SIG-M5 treated with dmso at 0.1 percent for 504 hours (cell line): ENCODE measurements at regions not wholly inside any gene's neighbourhood (a gene's known extent, or its start where the extent isn't known, plus 50 kb on each side); places are given as distances from the start of the nearest gene placed in this dataset.

ENCODE experiments used
- DNase-seq: peaks from one replicate; lab custom pipeline; 2025; ENCODE audit not compliant: unreplicated experiment; lab: John Stamatoyannopoulos, UW

DNA sequence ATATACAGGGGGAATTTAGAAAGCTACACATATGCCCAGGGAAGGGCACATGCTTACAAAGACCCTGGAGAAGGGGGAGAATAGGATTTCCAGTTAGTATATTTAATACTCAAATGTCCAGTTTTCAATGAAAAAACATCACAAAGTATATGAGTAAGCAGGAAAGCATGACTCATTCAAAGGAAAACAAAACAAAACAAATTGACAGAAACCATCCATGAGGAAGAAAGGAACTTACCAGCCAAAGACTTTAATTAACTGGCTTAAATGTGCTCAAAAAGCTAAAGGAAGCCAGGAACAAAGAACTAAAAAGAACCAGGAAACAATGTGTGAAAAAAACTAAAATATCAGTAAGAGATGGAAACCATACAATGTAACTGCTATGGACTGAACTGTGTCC is 716.2 kb upstream of the ARGLU1 start:
- DNase-seq, result no peak

GRCh38 chr13:107277911-107278310 is 710.0 kb upstream of the ARGLU1 start:
- no peak for DNase-seq

GRCh38 chr13:107276936-107277335 is 709.0 kb upstream of the ARGLU1 start:
- DNase-seq, result no peak

- DNase-seq, result no peak
Measured at GRCh38 chr13:107275945-107276614, 708.1 kb upstream of the ARGLU1 start.

DNA sequence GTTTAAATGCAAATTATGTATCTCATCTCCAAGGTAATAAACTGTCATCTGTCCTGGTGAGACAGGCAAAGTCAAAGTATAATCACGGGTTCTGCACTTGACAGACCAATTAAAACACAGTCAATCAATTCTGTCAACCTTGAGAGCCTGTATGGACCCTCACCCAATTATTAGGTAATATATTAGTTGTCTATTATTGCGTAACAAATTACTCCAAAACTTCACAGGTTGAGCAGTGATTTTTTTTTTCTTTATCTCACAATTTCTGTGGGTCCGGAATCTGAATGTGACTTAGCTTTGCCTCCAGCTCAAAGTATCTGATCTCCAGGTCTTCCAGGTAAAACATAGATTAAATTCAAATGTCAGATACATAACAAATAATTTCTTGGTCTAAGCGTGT is 707.4 kb upstream of the ARGLU1 start:
- no peak for DNase-seq

DNA sequence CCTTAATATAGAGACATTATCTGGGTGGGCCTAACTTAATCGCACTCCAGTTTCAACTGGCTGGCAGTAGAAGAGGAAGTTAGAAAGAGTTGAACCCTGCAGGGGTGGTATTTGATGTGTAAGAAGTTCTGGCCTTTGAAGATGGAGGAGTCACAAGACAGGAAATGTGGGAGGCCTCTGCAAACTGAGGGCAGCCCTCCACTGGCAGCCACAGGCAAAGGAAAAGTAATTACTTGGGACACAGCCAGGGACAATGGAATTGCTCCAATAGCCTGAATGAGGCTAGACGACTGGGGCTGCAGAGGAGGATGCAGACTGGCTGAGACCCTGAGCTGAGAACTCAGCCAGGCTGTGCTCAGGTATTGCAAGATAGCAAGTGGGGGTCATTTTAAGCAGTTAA is 703.3 kb upstream of the ARGLU1 start:
- DNase-seq, result no peak

DNA sequence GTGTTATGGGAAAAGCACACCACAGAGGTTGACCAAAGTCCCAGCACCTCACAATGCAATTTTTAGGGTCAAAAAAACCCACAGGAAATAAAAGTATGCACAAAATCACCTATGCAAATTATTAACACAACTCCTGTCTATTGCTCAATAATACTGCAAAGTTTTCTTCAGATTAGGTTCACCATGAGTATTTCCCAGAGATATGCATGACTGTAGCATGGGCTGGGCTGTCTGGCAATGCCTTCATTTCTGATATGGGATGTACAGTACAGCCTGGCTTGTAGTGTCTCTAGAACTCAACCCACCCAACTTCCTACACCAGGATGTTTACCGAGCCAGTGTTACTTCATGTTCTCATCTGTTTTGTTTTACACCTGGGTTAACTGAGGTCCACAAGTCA is 698.7 kb upstream of the ARGLU1 start:
- no peak for DNase-seq

DNA sequence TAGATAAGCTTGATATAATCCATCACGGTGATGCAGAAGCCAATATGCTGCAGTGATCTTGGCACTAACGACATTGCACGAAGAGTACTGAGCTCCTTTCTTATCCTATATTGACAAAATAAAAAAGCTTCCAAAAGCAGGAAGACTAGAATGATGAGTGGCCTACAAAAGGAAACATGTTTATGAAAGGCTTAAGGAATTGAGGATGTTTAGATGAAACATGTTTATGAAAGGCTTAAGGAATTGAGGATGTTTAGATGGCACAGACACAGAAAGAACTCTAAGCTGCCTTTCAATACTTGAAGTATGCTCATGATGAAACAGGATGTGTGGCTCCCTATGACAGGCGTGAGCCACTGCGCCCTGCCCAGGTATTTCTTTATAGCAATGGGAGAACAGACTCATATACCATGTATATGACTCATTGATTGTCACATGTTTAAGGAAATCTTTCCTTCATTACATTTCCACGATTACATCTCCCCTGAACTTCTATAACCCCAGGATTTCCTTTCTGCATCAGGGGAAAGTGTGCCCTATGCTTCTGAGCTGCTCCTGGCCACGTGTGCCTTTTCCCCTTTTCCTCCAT is 690.8 kb upstream of the ARGLU1 start:
- no peak for DNase-seq

- DNase-seq, result no peak
Measured at GRCh38 chr13:107254392-107254791, 686.5 kb upstream of the ARGLU1 start.

DNA sequence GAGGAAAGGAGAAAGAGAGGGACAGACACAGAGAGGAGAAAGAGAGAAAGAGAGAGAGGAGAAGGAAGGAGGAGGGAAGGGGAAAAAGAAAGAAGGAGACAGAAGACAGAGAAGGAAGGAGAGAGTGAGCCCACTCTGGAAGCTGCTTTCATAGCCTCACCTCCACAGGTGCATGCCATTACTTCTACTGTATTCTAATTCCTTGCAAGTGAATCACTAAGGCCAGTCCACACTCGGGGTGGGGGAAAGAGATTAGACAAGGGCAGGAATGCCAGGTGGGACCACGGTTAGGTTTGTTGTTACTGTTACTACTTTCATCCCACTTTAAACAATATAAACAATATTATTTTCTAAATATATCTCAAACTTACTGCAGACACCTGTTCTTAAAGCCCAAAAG is 684.5 kb upstream of the ARGLU1 start:
- DNase-seq, result no peak

GRCh38 chr13:107252021-107252420 is 684.1 kb upstream of the ARGLU1 start:
- no peak for DNase-seq

- DNase-seq, result no peak
Measured at GRCh38 chr13:107251341-107251740, 683.4 kb upstream of the ARGLU1 start.

DNA sequence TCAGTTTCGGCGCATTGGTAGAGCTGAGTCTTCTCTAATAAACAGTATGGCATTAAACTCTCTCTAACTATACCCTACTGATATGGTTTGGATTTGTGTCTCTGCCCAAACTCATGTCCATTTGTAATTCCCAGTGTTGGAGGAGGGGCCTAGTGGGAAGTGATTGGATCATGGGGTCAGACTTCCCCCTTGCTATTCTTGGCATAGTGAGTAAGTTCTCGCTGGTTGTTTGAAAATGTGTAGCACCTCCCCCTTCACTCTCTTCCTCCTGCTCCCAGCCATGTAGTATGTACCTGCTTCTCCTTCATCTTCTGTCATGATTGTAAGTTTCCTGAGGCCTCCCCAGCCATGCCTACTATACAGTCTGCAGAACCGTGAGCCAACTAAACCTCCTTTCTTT is 682.7 kb upstream of the ARGLU1 start:
- DNase-seq, result no peak

DNA sequence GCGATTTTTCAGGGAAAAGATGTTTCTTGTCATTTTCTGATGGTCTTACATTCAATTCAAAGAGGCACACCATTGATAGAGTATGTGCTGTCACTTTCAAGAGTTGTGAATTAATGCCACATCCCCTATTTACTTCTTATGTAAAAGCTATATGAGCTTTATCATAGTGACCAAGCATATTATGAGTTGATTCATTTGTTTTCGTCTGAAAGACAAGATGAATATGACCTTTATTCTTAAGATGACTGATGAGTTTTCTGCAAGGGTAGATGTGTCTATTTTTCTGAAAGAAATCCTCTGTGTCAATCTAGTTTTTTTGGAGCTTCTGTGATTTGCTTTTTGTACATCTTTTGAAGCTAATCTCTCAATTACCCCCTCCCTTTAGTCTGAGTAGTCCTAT is 676.3 kb upstream of the ARGLU1 start:
- no peak for DNase-seq

GRCh38 chr13:107242138-107242537 is 674.2 kb upstream of the ARGLU1 start:
- DNase-seq, result no peak

GRCh38 chr13:107241381-107241780 is 673.4 kb upstream of the ARGLU1 start:
- no peak for DNase-seq

- DNase-seq, result no peak
Measured at GRCh38 chr13:107239213-107239612, 671.3 kb upstream of the ARGLU1 start.

DNA sequence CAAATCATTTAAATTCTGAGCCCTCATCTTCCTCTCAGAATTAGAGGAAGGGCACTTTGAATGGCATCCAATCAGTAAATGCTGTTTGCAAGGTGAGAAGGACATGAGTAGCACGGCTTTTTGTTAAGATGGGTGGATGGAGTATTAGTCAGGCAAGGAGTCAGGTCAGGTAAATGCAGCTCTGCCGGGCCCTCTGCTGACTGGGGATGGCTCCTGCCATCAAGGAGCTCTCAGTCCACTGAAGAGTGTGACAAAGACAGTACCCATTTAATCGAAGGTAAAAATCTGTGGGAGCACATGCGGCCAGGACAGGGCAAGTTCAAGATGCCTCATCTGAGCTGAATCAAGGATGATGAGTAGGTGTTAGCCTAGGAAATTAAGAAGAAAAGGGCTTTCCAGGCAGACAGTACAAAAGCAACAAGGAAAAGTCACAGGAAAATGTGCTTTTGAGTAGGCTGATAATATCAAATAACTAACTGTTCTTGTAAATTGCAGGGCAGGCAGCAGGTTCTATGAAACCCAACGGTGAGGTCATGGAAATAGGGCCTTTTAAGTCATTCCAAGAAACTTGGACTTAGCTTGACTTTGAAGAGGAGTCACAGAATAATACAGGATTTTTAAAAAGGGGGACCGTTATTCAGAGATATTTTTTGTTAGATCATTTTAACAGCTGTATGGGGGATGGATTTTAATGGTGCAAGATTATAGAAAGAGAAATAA is 670.5 kb upstream of the ARGLU1 start:
- no peak for DNase-seq

DNA sequence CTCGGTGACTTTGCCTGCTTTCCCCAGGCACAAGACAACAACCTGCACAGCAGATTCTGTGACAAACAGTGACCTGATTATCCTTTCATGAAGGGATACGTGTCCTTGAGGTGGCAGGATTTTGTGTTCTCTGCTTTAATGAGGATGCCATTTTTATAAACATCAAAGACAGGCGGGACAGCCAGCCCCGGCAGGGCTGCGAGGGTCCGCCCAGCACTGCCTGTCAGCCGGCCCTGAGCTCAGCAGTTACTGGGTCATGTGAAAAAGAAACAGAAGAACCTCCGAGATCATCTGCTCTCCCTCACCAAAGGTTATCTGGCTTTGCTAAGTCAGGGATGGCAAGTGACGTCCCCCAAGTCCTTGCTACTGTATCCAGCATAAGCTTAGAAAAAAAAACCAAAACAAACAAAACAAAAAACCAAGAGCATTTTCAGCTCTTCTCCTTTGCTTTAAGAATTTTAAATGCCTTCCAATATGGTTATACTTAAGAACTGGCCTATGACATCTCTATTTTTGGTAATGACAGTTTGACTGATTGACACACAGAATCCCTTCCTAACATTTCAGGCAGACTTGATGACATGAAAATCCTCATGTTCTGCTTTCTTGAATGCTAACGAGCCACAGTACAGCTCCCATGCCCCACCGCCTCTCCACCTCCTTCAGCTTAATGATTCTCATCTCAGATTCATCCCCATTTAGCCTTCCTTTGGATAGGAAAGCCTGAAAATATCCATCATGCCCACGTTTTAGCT is 666.6 kb upstream of the ARGLU1 start:
- no peak for DNase-seq

GRCh38 chr13:107233541-107233940 is 665.6 kb upstream of the ARGLU1 start:
- no peak for DNase-seq

GRCh38 chr13:107231944-107232343 is 664.0 kb upstream of the ARGLU1 start:
- DNase-seq, result no peak

- DNase-seq, result no peak
Measured at GRCh38 chr13:107223867-107224266, 655.9 kb upstream of the ARGLU1 start.
